ENCODE measurements at regions not wholly inside any gene's neighbourhood (a gene's known extent, or its start where the extent isn't known, plus 50 kb on each side); places are given as distances from the start of the nearest gene placed in this dataset.
"Not testable (repeated sequence)": the region's sequence is repeated elsewhere in the genome, so short reads cannot be mapped to it uniquely, and the experiment has no call there.

GRCh38 chr20:30361756-30362155 is 895.7 kb upstream of the DEFB115 start:
- DNase-seq (ENCODE audit: low read depth); in situ Hi-C loops (cut with HindIII; ENCODE audit: low pct_unique_long_range_greater_than_20kb, low sequenced_read_pairs): not testable (repeated sequence)

- DNase-seq (ENCODE audit: low read depth); in situ Hi-C loops (cut with HindIII; ENCODE audit: low pct_unique_long_range_greater_than_20kb, low sequenced_read_pairs): not testable (repeated sequence)
These were observed 881.1 kb upstream of the DEFB115 start for GRCh38 chr20:30376430-30376766.

GRCh38 chr20:30376767-30377658 is 880.5 kb upstream of the DEFB115 start:
- DNase-seq (ENCODE audit: low read depth): peak; percentile 81
- in situ Hi-C loops (cut with HindIII; ENCODE audit: low pct_unique_long_range_greater_than_20kb, low sequenced_read_pairs): no loop called here

GRCh38 chr20:30378317-30378716 is 879.1 kb upstream of the DEFB115 start:
- DNase-seq (ENCODE audit: low read depth); in situ Hi-C loops (cut with HindIII; ENCODE audit: low pct_unique_long_range_greater_than_20kb, low sequenced_read_pairs): not testable (repeated sequence)

DNA sequence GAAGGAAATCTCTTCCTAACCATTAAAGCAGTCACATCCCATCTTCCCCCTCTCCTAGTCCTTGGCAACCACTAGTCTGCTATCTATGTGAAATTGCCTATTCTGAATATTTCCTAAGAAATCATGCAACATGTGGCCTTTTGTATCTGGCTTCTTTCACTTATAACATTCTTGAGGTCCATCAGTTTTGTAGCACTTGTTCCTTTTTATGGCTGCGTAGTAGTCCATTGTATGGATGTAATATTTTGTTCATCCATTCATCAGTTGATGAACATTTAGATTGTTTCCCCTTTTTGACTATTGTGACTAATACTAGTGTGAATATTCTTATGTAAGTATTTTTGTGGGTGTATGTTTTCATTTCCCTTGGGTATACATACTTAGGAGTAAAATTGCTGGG is 878.7 kb upstream of the DEFB115 start:
- in situ Hi-C loops (cut with HindIII; ENCODE audit: low pct_unique_long_range_greater_than_20kb, low sequenced_read_pairs); DNase-seq (ENCODE audit: low read depth): not testable (repeated sequence)

- DNase-seq (ENCODE audit: low read depth); in situ Hi-C loops (cut with HindIII; ENCODE audit: low pct_unique_long_range_greater_than_20kb, low sequenced_read_pairs): not testable (repeated sequence)
These were observed 872.6 kb upstream of the DEFB115 start for GRCh38 chr20:30384841-30385240.

DNA sequence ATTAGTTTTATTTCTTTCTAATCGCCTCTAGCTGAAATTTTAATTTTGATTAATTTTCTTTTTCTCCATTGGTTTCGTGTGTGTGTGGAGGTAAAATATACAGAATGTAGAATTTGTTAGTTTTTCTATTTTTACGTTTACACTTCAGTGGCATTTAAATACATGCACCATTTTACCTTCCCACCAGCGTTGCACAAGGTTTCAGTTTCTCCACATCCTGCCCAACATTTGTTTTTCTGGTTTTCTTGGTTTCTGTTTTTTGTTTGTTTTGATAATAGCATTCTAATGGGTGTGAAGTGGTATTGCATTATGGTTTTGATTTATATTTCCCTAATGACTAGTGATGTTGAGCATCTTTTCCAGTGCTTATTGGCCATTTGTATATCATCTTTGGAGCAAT is 871.4 kb upstream of the DEFB115 start:
- DNase-seq (ENCODE audit: low read depth); in situ Hi-C loops (cut with HindIII; ENCODE audit: low pct_unique_long_range_greater_than_20kb, low sequenced_read_pairs): not testable (repeated sequence)

DNA sequence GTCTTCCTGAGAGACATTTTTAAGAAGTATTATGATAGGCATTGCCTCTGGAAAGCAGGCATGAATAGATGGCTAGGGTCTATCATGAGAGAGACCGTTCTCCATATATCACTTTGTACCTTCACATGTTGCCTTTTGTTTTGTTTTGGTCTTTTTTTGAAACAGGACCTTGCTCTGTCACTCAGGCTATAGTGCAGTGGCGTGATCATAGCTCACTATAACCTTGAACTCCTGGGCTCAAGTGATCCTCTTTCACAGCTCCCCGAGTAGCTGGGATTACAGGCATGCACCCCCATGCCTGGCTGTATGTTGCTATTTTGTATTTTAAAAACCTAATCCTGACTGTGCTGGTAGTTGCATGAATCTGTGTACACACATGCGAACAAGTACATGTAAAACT is 869.6 kb upstream of the DEFB115 start:
- in situ Hi-C loops (cut with HindIII; ENCODE audit: low pct_unique_long_range_greater_than_20kb, low sequenced_read_pairs); DNase-seq (ENCODE audit: low read depth): not testable (repeated sequence)

- DNase-seq (ENCODE audit: low read depth); in situ Hi-C loops (cut with HindIII; ENCODE audit: low pct_unique_long_range_greater_than_20kb, low sequenced_read_pairs): not testable (repeated sequence)
These were observed 863.9 kb upstream of the DEFB115 start for GRCh38 chr20:30393523-30393922.

DNA sequence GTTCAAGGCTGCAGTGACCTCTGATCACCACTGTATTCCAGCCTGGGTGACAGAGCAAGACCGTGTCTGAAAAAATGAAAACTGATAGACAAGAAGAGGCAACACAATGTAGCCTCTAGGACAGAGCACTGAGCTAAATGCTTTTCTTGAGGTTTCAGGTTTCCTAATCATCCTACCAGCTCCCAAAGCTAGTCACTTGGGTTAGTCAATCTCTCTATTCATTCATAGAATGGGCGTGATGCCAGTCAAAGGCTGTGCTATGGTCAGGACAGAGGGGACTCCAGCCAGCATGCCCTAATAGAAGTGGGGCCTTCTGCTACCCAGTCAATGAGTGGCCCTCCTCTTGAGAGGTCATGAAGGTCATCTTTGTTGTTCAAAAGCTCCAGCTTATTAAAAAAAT is 860.4 kb upstream of the DEFB115 start:
- in situ Hi-C loops (cut with HindIII; ENCODE audit: low pct_unique_long_range_greater_than_20kb, low sequenced_read_pairs); DNase-seq (ENCODE audit: low read depth): not testable (repeated sequence)

- DNase-seq (ENCODE audit: low read depth); in situ Hi-C loops (cut with HindIII; ENCODE audit: low pct_unique_long_range_greater_than_20kb, low sequenced_read_pairs): not testable (repeated sequence)
These were observed 852.4 kb upstream of the DEFB115 start for GRCh38 chr20:30405061-30405460.

GRCh38 chr20:30405585-30405984 is 851.9 kb upstream of the DEFB115 start:
- DNase-seq (ENCODE audit: low read depth); in situ Hi-C loops (cut with HindIII; ENCODE audit: low pct_unique_long_range_greater_than_20kb, low sequenced_read_pairs): not testable (repeated sequence)

DNA sequence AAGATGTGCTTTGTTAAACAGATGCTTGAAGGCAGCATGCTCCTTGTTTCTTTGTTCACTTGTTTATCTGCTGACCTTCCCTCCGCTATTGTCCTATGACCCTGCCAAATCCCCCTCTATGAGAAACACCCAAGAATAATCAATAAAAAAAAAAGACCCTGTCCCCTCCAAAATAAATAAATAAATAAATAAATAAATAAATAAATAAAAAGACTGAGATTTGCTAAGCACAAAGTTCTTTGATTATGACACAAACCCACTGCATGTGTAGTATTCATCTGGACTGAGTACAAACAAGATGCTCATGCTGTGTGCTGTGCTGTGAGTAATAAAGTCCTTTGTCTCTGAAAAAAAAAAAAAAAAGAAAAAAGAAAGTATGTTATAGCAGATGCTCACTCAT is 851.1 kb upstream of the DEFB115 start:
- DNase-seq (ENCODE audit: low read depth); in situ Hi-C loops (cut with HindIII; ENCODE audit: low pct_unique_long_range_greater_than_20kb, low sequenced_read_pairs): not testable (repeated sequence)

DNA sequence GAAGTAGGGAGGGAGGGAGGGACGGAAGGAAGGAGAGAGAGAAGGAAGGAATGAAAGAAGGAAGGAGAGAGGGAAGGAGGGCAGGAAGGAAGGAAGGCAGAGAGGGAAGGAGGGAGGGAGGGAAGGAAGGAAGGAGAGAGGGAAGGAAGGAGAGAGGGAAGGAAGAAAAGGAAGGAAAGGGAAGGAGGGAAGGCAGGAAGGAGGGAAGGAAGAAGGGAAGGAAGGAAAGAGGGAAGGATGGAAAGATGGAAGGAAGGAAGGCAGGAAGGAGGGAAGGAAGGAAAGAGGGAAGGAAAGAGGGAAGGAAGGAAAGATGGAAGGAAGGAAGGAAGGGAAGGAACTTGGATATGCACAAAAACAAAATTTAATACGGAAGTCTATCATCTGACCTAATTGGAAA is 844.5 kb upstream of the DEFB115 start:
- in situ Hi-C loops (cut with HindIII; ENCODE audit: low pct_unique_long_range_greater_than_20kb, low sequenced_read_pairs): no loop called here
- DNase-seq (ENCODE audit: low read depth): no peak

GRCh38 chr20:30417387-30417786 is 840.1 kb upstream of the DEFB115 start:
- in situ Hi-C loops (cut with HindIII; ENCODE audit: low pct_unique_long_range_greater_than_20kb, low sequenced_read_pairs); DNase-seq (ENCODE audit: low read depth): not testable (repeated sequence)

GRCh38 chr20:30418378-30418777 is 839.1 kb upstream of the DEFB115 start:
- in situ Hi-C loops (cut with HindIII; ENCODE audit: low pct_unique_long_range_greater_than_20kb, low sequenced_read_pairs); DNase-seq (ENCODE audit: low read depth): not testable (repeated sequence)

DNA sequence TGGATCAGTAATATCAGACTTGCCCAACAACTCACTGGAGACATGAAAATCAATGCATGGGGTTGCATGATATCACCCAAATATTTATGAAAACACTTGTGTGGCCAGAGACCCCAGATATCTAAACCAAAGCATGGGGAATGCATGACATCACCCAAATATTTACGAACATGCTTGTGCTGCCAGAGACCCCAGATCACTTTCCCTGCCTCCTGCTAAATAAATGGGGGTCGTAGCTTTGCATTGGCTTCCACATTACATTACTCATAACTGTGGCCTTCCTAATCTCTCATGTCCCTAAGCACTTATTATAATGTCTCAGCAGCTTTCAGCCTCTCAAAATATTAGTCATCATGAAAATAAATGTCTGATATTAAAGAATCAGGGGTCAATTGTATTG is 838.0 kb upstream of the DEFB115 start:
- no peak for DNase-seq (ENCODE audit: low read depth)
- in situ Hi-C loops (cut with HindIII; ENCODE audit: low pct_unique_long_range_greater_than_20kb, low sequenced_read_pairs): no loop called here

GRCh38 chr20:30419871-30420420 is 837.5 kb upstream of the DEFB115 start:
- peak; percentile 78 for DNase-seq (ENCODE audit: low read depth)
- in situ Hi-C loops (cut with HindIII; ENCODE audit: low pct_unique_long_range_greater_than_20kb, low sequenced_read_pairs): not testable (repeated sequence)

Measured in Caki2 (cell line).